HEK293 (cell line): ENCODE measurements at regions not wholly inside any gene's neighbourhood (a gene's known extent, or its start where the extent isn't known, plus 50 kb on each side); places are given as distances from the start of the nearest gene placed in this dataset.

Experiments
- CTCF ChIP-seq: fragments of 450-650 bp; formaldehyde crosslinking; IDR thresholded peaks from 2 replicates; pipeline ENCODE4 v1.5.1; 2016; ENCODE audit warnings: missing biosample characterization, missing genetic modification characterization
- EGR2 ChIP-seq: fragments of 450-650 bp; formaldehyde crosslinking; IDR thresholded peaks from 2 replicates; pipeline ENCODE4 v1.5.1; 2016; ENCODE audit warnings: low read depth, missing biosample characterization, missing genetic modification characterization
- PBX3 ChIP-seq: sonication (generic); formaldehyde crosslinking; IDR thresholded peaks from 2 replicates; pipeline ENCODE4 v1.8.1; 2022; ENCODE audit warnings: mild to moderate bottlenecking, moderate library complexity, missing genetic modification reagents
- YY1 ChIP-seq: fragments of 450-650 bp; formaldehyde crosslinking; IDR thresholded peaks from 2 replicates; pipeline ENCODE4 v1.5.1; 2018; ENCODE audit warnings: missing biosample characterization, missing genetic modification characterization
- ZBTB7A ChIP-seq: fragments of 450-650 bp; formaldehyde crosslinking; IDR thresholded peaks from 2 replicates; pipeline ENCODE4 v1.5.1; 2016; ENCODE audit warnings: low read depth, missing biosample characterization, missing genetic modification characterization
- ZFHX2 ChIP-seq: fragments of 450-650 bp; formaldehyde crosslinking; conservative IDR thresholded peaks from 2 replicates; pipeline ENCODE4 v1.5.1; 2016; ENCODE audit warnings: missing biosample characterization, missing genetic modification characterization
- ZFP3 ChIP-seq: fragments of 450-650 bp; formaldehyde crosslinking; IDR thresholded peaks from 2 replicates; pipeline ENCODE4 v1.5.1; 2016; ENCODE audit warnings: low read depth, missing biosample characterization, missing genetic modification characterization
- ZNF138 ChIP-seq: fragments of 450-650 bp; formaldehyde crosslinking; IDR thresholded peaks from 2 replicates; pipeline ENCODE4 v1.5.1; 2016; ENCODE audit warnings: missing biosample characterization, missing genetic modification characterization, borderline replicate concordance
- ZNF19 ChIP-seq: fragments of 450-650 bp; formaldehyde crosslinking; IDR thresholded peaks from 2 replicates; pipeline ENCODE4; 2016; ENCODE audit warnings: missing biosample characterization, missing genetic modification characterization, low read depth
- ZNF24 ChIP-seq: fragments of 450-650 bp; formaldehyde crosslinking; IDR thresholded peaks from 2 replicates; pipeline ENCODE4 v1.5.1; 2016; ENCODE audit warnings: missing biosample characterization, missing genetic modification characterization
- ZNF571 ChIP-seq: fragments of 450-650 bp; formaldehyde crosslinking; IDR thresholded peaks from 2 replicates; pipeline ENCODE4 v1.5.0; 2017; ENCODE audit warnings: missing biosample characterization, missing genetic modification characterization
- ZNF704 ChIP-seq: fragments of 450-650 bp; formaldehyde crosslinking; IDR thresholded peaks from 2 replicates; pipeline ENCODE4 v1.5.1; 2016; ENCODE audit warnings: missing biosample characterization, missing genetic modification characterization
- ZSCAN30 ChIP-seq: fragments of 450-650 bp; IDR thresholded peaks from 2 replicates; pipeline ENCODE4 v1.5.1; 2018; ENCODE audit warnings: missing biosample characterization, mild to moderate bottlenecking, missing genetic modification characterization, moderate library complexity

DNA sequence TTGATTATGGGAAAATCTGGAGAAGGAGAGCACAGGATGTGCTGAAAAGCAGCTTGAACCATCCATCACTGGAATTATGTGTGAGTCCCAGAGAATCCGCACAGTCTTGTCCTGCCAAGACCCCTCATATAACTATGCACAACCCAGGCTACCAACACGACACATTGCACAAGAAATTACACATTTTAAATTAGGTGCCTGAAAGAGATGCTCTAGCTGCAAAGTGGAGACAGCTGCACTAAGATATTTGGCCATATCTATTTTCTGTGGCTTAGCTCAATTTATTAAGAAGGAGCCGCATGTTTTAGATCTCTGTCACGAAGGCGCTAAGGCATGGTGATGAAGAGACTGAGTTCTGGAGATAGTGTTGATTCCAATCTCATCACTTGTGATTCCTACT, 1308.4 kb downstream of the CDH8 start:
- TF ChIP-seq CTCF (tag by site-specific recombination) (no peak), ZNF19 (tag by site-specific recombination) (no peak), ZNF138 (tag by site-specific recombination) (no peak), ZFHX2 (tag by site-specific recombination) (no peak), ZSCAN30 (no peak), ZBTB7A (no peak), EGR2 (tag by site-specific recombination) (no peak), YY1 (tag by site-specific recombination) (no peak), ZNF704 (tag by site-specific recombination) (no peak), PBX3 (CRISPR knock-in tag) (no peak), ZNF571 (tag by site-specific recombination) (no peak), ZNF24 (no peak), ZFP3 (tag by site-specific recombination) (no peak)
